ENCODE measurements at regions not wholly inside any gene's neighbourhood (a gene's known extent, or its start where the extent isn't known, plus 50 kb on each side); places are given as distances from the start of the nearest gene placed in this dataset.

- no peak overlapping the region for H3K27ac ChIP-seq (ENCODE audit: insufficient read depth, low read depth, low read length, poor library complexity, severe bottlenecking)
- H3K4me3 ChIP-seq (ENCODE audit: insufficient read depth, low read depth, low read length) = no peak overlapping the region
- H3K27me3 ChIP-seq (ENCODE audit: control insufficient read depth, insufficient read depth, low read length, poor library complexity, severe bottlenecking) = no peaks in the 10 kb centered on the region
- no peaks in the 10 kb centered on the region for H3K36me3 ChIP-seq (ENCODE audit: control insufficient read depth, insufficient read depth, low read length)
- H3K9me3 ChIP-seq (ENCODE audit: control insufficient read depth, low read length) = no peaks in the 10 kb centered on the region
- H3K4me1 ChIP-seq (ENCODE audit: control insufficient read depth, insufficient read depth, low read length) = no peaks in the 10 kb centered on the region
These were observed 1055.7 kb downstream of the NAALADL2 start for GRCh38 chr3:175914785-175915184.

- H3K36me3 ChIP-seq (ENCODE audit: control insufficient read depth, insufficient read depth, low read length) = no peaks in the 10 kb centered on the region
- H3K9me3 ChIP-seq (ENCODE audit: control insufficient read depth, low read length) = no peaks in the 10 kb centered on the region
- H3K27me3 ChIP-seq (ENCODE audit: control insufficient read depth, insufficient read depth, low read length, poor library complexity, severe bottlenecking) = no peaks in the 10 kb centered on the region
- H3K4me3 ChIP-seq (ENCODE audit: insufficient read depth, low read depth, low read length) = no peak overlapping the region
- 93 to 95% methylated on average over 2 of the region's 3 CpGs for WGBS, 2 experiments
- H3K27ac ChIP-seq (ENCODE audit: insufficient read depth, low read depth, low read length, poor library complexity, severe bottlenecking) = no peak overlapping the region
- no peaks in the 10 kb centered on the region for H3K4me1 ChIP-seq (ENCODE audit: control insufficient read depth, insufficient read depth, low read length)
These were observed 1054.2 kb downstream of the NAALADL2 start for GRCh38 chr3:175913286-175913685.

DNA sequence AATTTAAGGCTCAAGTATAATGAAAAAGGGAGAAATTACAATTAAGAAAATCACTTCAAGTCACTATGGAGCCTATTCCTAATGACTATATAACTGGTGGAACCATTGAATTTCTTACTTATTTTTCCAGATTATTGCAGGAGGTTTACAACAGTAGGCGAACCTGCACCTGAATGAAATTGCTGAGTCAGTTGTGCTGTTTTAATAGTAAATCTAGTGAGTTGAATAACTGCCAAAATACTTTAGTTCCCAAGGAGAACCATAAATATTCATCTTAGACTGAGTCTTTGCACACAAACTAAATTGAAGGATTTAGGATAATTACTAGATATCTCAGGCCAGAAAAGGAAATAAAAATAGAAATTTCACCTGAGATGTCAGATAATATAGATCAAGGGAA lies 1052.8 kb downstream of the NAALADL2 start:
- Histone ChIP-seq H3K36me3 (ENCODE audit: control insufficient read depth, insufficient read depth, low read length) (no peaks in the 10 kb centered on the region), H3K4me1 (ENCODE audit: control insufficient read depth, insufficient read depth, low read length) (no peaks in the 10 kb centered on the region), H3K27ac (ENCODE audit: insufficient read depth, low read depth, low read length, poor library complexity, severe bottlenecking) (no peak overlapping the region), H3K9me3 (ENCODE audit: control insufficient read depth, low read length) (no peaks in the 10 kb centered on the region), H3K4me3 (ENCODE audit: insufficient read depth, low read depth, low read length) (no peak overlapping the region), H3K27me3 (ENCODE audit: control insufficient read depth, insufficient read depth, low read length, poor library complexity, severe bottlenecking) (no peaks in the 10 kb centered on the region)
- 100% methylated on average over 1 of the region's 1 CpG; no CpG with 5 or more reads in 1 of the 2 experiments for WGBS, 2 experiments

GRCh38 chr3:175902226-175902625 lies 1043.1 kb downstream of the NAALADL2 start:
- WGBS, 2 experiments = 93 to 100% methylated on average over 1 of the region's 1 CpG

GRCh38 chr3:175898194-175898593 lies 1039.1 kb downstream of the NAALADL2 start:
- H3K9me3 ChIP-seq (ENCODE audit: control insufficient read depth, low read length) = no peaks in the 10 kb centered on the region
- no peaks in the 10 kb centered on the region for H3K36me3 ChIP-seq (ENCODE audit: control insufficient read depth, insufficient read depth, low read length)
- 85% methylated on average over 2 of the region's 2 CpGs for WGBS, 2 experiments
- no peaks in the 10 kb centered on the region for H3K4me1 ChIP-seq (ENCODE audit: control insufficient read depth, insufficient read depth, low read length)
- no peak overlapping the region for H3K4me3 ChIP-seq (ENCODE audit: insufficient read depth, low read depth, low read length)
- no peaks in the 10 kb centered on the region for H3K27me3 ChIP-seq (ENCODE audit: control insufficient read depth, insufficient read depth, low read length, poor library complexity, severe bottlenecking)
- no peak overlapping the region for H3K27ac ChIP-seq (ENCODE audit: insufficient read depth, low read depth, low read length, poor library complexity, severe bottlenecking)

More at GRCh38 chr3:175902226-175902625, 1043.1 kb downstream of the NAALADL2 start:
- H3K9me3 ChIP-seq (ENCODE audit: control insufficient read depth, low read length) = no peaks in the 10 kb centered on the region
- no peak overlapping the region for H3K4me3 ChIP-seq (ENCODE audit: insufficient read depth, low read depth, low read length)
- H3K27me3 ChIP-seq (ENCODE audit: control insufficient read depth, insufficient read depth, low read length, poor library complexity, severe bottlenecking) = no peaks in the 10 kb centered on the region
- no peaks in the 10 kb centered on the region for H3K4me1 ChIP-seq (ENCODE audit: control insufficient read depth, insufficient read depth, low read length)
- no peaks in the 10 kb centered on the region for H3K36me3 ChIP-seq (ENCODE audit: control insufficient read depth, insufficient read depth, low read length)
- H3K27ac ChIP-seq (ENCODE audit: insufficient read depth, low read depth, low read length, poor library complexity, severe bottlenecking) = no peak overlapping the region

DNA sequence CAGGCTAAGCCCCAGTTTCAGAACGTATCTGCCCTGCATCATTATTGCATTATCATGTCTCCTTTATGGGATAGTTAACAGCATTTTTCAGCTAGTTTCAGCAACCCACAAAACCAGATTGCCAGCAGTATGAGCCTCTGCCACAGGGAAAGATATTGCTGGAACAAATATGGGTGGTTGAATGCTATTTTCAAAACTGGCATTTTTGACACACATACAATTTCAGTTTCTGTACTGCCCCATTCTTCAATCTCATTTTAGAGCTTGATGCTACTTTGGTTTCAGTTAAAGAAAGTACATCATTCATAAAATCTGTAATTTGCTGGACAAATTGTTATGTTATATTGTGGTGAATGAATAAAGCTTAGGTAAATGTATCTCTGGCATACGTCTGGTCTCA lies 1037.5 kb downstream of the NAALADL2 start:
- Histone ChIP-seq H3K36me3 (ENCODE audit: control insufficient read depth, insufficient read depth, low read length) (no peaks in the 10 kb centered on the region), H3K4me3 (ENCODE audit: insufficient read depth, low read depth, low read length) (no peak overlapping the region), H3K9me3 (ENCODE audit: control insufficient read depth, low read length) (no peaks in the 10 kb centered on the region), H3K4me1 (ENCODE audit: control insufficient read depth, insufficient read depth, low read length) (no peaks in the 10 kb centered on the region), H3K27me3 (ENCODE audit: control insufficient read depth, insufficient read depth, low read length, poor library complexity, severe bottlenecking) (no peaks in the 10 kb centered on the region), H3K27ac (ENCODE audit: insufficient read depth, low read depth, low read length, poor library complexity, severe bottlenecking) (no peak overlapping the region)
- WGBS, 2 experiments = 91 to 93% methylated on average over 2 of the region's 2 CpGs

DNA sequence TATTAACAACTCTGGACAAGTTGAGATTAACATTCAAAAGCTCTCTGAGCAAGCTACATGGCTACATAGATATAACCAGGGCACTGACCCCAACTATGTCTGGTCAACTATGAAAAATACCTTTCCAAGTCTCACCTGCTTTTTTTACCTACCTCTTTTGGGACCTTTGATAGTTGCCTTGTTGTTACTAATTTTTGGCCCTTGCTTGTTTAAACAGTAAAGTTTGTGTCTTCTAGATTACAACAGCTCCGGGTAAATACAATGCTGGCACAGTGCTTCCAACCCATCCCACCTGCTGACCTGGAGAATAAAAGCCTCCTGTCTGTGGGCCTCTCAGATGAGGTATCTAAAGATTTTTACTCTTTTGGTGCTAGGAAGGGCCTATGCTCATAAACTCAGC lies 1036.6 kb downstream of the NAALADL2 start:
- Histone ChIP-seq H3K9me3 (ENCODE audit: control insufficient read depth, low read length) (no peaks in the 10 kb centered on the region), H3K4me3 (ENCODE audit: insufficient read depth, low read depth, low read length) (no peak overlapping the region), H3K27ac (ENCODE audit: insufficient read depth, low read depth, low read length, poor library complexity, severe bottlenecking) (no peak overlapping the region), H3K36me3 (ENCODE audit: control insufficient read depth, insufficient read depth, low read length) (no peaks in the 10 kb centered on the region), H3K4me1 (ENCODE audit: control insufficient read depth, insufficient read depth, low read length) (no peaks in the 10 kb centered on the region), H3K27me3 (ENCODE audit: control insufficient read depth, insufficient read depth, low read length, poor library complexity, severe bottlenecking) (no peaks in the 10 kb centered on the region)
- WGBS, 2 experiments = 100% methylated on average over 1 of the region's 1 CpG

- Histone ChIP-seq H3K27ac (ENCODE audit: insufficient read depth, low read depth, low read length, poor library complexity, severe bottlenecking) (no peak overlapping the region), H3K9me3 (ENCODE audit: control insufficient read depth, low read length) (no peaks in the 10 kb centered on the region), H3K36me3 (ENCODE audit: control insufficient read depth, insufficient read depth, low read length) (no peaks in the 10 kb centered on the region), H3K4me3 (ENCODE audit: insufficient read depth, low read depth, low read length) (no peak overlapping the region), H3K27me3 (ENCODE audit: control insufficient read depth, insufficient read depth, low read length, poor library complexity, severe bottlenecking) (no peaks in the 10 kb centered on the region), H3K4me1 (ENCODE audit: control insufficient read depth, insufficient read depth, low read length) (no peaks in the 10 kb centered on the region)
- WGBS, 2 experiments = 92 to 95% methylated on average over 5 of the region's 5 CpGs
These were observed 1034.4 kb downstream of the NAALADL2 start for GRCh38 chr3:175893566-175893965.

DNA sequence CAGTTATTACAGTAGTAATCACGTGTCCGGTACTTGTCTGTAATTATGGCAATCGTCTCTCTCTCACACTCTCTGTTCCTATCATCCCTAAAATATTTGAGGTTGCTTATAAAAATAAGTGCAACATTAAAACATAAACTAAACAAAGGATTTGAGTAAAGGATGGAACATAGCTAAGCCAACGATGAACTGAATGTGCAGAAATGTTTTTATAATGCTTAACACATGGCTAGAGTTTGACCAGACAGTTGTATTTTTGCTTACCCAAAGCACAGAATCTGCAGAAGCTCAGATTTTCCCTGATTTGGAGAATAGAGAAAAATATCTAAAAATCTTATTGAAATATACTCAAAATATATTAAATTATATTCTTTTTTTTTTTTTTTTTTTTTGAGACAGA lies 1030.9 kb downstream of the NAALADL2 start:
- H3K27ac ChIP-seq (ENCODE audit: insufficient read depth, low read depth, low read length, poor library complexity, severe bottlenecking) = no peak overlapping the region
- H3K4me3 ChIP-seq (ENCODE audit: insufficient read depth, low read depth, low read length) = no peak overlapping the region
- WGBS, 2 experiments = 94 to 97% methylated on average over 4 of the region's 4 CpGs
- no peaks in the 10 kb centered on the region for H3K27me3 ChIP-seq (ENCODE audit: control insufficient read depth, insufficient read depth, low read length, poor library complexity, severe bottlenecking)
- no peaks in the 10 kb centered on the region for H3K9me3 ChIP-seq (ENCODE audit: control insufficient read depth, low read length)
- H3K4me1 ChIP-seq (ENCODE audit: control insufficient read depth, insufficient read depth, low read length) = no peaks in the 10 kb centered on the region
- H3K36me3 ChIP-seq (ENCODE audit: control insufficient read depth, insufficient read depth, low read length) = no peaks in the 10 kb centered on the region

- WGBS, 2 experiments = 92% methylated on average over 10 of the region's 10 CpGs
- no peaks in the 10 kb centered on the region for H3K4me1 ChIP-seq (ENCODE audit: control insufficient read depth, insufficient read depth, low read length)
These were observed 1026.2 kb downstream of the NAALADL2 start for GRCh38 chr3:175885231-175885766.

DNA sequence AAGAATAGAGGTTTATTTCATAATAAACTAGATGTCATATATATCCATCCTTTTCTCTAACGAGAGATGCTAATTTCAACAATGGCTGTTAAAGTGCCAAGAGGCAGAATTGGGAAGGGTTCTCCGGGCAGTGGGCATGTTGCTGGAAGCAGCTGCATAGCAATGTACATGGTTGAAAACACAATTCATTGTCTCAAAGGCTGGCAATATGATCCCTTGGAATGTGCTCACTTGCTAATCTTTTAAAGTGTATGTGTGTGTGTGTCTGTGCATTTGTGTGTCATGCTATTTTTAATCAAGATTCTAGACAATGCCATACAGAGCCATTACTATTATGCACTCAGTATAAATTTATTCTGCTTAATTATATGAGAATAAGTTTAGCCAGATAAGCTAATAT lies 1020.3 kb downstream of the NAALADL2 start:
- 90 to 95% methylated on average over 2 of the region's 2 CpGs for WGBS, 2 experiments
- no peaks in the 10 kb centered on the region for H3K4me1 ChIP-seq (ENCODE audit: control insufficient read depth, insufficient read depth, low read length)
- no peaks in the 10 kb centered on the region for H3K27me3 ChIP-seq (ENCODE audit: control insufficient read depth, insufficient read depth, low read length, poor library complexity, severe bottlenecking)
- no peak overlapping the region for H3K4me3 ChIP-seq (ENCODE audit: insufficient read depth, low read depth, low read length)
- H3K27ac ChIP-seq (ENCODE audit: insufficient read depth, low read depth, low read length, poor library complexity, severe bottlenecking) = no peak overlapping the region
- H3K9me3 ChIP-seq (ENCODE audit: control insufficient read depth, low read length) = no peaks in the 10 kb centered on the region
- no peaks in the 10 kb centered on the region for H3K36me3 ChIP-seq (ENCODE audit: control insufficient read depth, insufficient read depth, low read length)

More at GRCh38 chr3:175885231-175885766, 1026.2 kb downstream of the NAALADL2 start:
- Histone ChIP-seq H3K36me3 (ENCODE audit: control insufficient read depth, insufficient read depth, low read length) (no peaks in the 10 kb centered on the region), H3K27me3 (ENCODE audit: control insufficient read depth, insufficient read depth, low read length, poor library complexity, severe bottlenecking) (no peaks in the 10 kb centered on the region), H3K4me3 (ENCODE audit: insufficient read depth, low read depth, low read length) (no peak overlapping the region), H3K9me3 (ENCODE audit: control insufficient read depth, low read length) (no peaks in the 10 kb centered on the region), H3K27ac (ENCODE audit: insufficient read depth, low read depth, low read length, poor library complexity, severe bottlenecking) (no peak overlapping the region)
